ENCODE measurements at regions not wholly inside any gene's neighbourhood (a gene's known extent, or its start where the extent isn't known, plus 50 kb on each side); places are given as distances from the start of the nearest gene placed in this dataset.

- no peak for DNase-seq
These were observed 158.2 kb downstream of the TRIM29 start for GRCh38 chr11:119979701-119980100.

DNA sequence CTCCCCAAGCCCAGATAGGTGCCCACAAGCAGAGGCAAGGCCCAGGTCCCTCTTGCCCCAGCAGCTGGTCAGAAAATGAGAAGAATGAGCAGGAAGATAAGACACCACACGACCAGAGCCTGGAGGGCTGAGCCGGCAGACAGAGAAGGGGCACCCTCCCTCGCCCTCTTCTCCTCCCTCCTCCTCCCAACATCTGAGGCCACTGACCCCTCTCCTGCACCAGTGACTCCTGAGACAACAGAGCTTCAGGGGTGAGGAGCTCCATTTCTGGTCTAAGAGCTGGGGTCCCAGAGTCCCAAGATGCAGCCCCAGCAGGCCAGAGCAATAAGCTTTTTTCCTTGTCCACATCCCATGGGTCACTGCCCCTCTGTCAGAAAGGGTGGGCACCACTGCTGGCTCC, 159.2 kb downstream of the TRIM29 start:
- DNase-seq: no peak

- no peak for DNase-seq
These were observed 160.0 kb downstream of the TRIM29 start for GRCh38 chr11:119977881-119978280.

DNA sequence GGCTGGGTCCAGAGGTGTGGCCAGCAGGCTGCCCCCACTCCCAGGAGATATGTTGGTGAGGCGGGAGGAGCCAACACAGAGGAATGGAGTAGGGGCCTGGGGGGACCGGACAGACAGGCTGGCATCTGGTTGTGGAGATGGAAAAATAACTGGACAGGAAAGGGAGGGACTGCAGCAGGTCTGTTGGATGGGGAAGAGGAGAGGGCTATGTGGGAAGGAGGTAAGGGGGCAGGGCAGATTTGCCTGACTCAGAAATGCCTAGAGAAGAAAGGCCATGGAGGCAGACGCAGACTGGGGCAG, 160.4 kb downstream of the TRIM29 start:
- DNase-seq: no peak

DNA sequence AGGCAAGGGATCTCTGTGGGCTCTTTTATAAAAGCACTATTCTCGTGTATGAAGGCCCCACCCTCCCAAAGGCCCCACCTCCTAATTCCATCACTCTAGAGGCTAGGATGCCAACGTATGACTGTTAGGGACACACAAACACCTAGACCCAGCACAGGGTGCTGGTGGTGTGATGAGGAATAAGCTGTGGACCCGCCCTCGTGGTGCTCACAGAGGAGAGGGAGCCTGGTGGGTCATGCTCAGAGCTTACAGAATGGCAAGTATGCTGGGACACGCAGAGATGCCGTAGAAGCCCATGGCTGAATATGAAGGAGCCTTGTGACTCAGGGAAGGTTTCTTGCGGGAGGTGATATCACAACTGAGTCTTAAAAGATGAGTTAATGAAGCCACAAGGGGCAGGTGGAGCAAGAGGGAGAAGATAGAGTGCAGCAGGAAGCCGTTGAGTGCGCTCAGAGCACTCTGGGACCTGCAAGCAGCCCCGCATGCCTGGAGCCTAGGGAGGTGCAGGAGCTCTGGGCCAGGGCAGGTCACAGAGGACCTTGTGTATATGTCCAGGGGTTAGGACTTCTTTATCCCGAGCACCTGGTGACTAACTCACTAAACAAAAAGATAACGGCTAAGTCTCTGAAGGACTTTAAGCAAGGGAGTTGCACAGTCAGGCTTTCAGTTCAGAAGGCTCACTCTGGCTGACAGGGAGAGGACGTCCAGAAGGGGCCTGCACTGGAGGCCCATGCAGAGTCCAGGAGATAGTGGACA, 160.9 kb downstream of the TRIM29 start:
- DNase-seq: no peak

DNA sequence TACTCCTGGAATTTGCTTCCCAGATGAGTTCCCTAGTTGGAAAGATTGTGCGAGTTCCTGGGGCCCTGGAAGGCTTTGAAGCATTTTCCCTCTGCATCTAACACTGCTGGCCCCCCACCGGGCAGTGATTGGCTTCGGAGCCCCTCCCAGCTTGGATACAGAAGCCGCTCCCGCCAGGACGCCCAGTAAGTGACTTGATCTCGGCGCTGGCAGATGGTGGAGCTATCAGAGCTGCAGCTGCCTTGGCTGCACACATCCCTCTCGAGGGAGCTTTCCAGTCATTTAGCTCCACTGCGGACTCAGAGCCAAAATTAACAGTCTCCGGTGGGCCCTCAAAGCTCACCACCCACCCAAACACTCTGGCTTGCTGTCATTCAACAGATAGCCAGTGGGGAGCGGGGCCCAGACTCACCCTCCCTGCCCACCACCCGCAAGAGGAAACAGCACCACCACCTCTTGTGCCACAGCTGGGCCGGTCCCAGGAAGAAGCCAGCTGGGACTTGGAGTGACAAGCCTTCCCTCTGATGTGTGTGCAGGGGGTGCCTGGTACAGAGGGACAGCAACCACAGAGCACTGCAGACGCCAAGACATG, 162.3 kb downstream of the TRIM29 start:
- no peak for DNase-seq

GRCh38 chr11:119974467-119974866, 163.4 kb downstream of the TRIM29 start:
- DNase-seq: no peak

DNA sequence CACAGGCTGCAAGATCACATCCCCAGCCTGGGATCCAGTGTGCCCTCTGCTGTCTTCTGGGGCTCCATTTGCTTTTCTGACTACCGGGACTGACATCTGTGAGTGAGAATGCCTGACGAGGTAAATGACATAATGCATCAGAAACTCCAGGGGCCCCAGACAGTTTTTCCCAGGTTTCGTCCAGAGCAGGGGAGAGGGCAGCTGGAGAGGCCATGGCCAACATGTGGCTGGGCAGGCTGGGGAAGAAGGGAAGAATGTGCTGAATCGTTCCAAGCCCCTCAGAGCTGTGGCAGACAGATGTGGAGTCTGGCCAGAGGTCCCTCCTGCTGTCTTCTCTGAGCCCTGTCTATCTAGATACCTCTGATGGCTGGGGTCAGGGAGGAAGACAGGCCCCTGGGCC, 163.9 kb downstream of the TRIM29 start:
- DNase-seq: no peak

GRCh38 chr11:119972281-119972680, 165.6 kb downstream of the TRIM29 start:
- no peak for DNase-seq

- no peak for DNase-seq
These were observed 167.2 kb downstream of the TRIM29 start for GRCh38 chr11:119970555-119971304.

- no peak for DNase-seq
These were observed 173.5 kb downstream of the TRIM29 start for GRCh38 chr11:119964136-119965025.

- DNase-seq: no peak
These were observed 180.0 kb downstream of the TRIM29 start for GRCh38 chr11:119957951-119958350.

DNA sequence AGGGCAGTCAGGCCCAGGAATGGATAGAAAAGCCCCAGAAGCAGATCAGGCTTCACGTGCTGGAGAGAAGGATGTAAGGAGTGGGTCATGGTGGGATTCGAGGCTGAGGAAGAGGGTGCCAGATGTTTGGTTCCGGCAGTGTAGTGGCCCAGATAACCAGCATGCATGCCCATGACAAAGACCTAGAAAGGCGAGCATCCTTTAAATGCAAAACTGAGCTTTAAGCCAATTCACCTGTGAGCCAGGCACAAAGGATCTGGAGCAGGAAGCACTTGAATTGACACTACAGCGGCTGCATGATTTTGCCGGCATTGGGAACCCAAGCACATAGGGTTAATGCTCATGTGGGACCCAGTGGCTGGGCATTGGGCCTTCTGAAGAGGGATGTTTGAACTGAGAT, 185.5 kb downstream of the TRIM29 start:
- no peak for DNase-seq

GRCh38 chr11:119943298-119943655, 194.6 kb downstream of the TRIM29 start:
- no peak for DNase-seq

- no peak for DNase-seq
These were observed 195.2 kb downstream of the TRIM29 start for GRCh38 chr11:119942583-119943297.

DNA sequence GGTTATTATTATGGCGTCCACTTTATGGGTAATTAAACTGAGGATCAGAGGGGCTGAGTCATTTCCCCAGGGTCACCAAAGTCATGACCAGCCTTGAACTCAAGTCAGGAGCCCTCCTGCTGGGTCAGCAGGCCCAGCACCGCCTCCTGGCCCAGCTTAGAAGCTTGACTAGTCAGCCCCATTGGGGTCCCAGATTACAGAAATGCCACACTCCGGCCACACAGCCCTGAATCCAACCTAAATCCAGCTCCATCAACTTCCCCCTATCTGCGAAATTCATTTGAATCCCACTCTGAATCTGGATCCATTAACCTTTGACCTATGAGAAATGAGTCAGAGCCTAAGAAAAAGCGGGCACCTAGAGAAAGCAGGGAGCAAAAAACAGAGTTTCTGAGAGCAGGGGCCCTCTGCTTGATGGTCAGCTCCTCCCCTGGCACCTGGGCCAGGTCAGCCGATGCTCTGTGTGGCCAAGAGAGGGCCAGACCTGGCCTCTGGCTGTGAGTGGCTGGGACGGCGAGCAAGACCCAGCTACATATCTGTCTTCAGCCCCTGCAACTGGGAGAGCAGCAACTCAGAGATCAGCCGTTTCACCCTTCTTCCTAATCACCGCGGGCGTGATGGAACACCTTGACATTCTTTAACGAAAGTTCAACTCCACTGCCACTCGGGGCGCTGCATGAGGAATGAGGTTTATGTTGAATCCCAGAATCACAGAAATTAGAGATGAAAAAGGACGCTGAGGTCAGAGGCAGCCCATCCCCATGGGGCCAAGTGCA, 196.1 kb downstream of the TRIM29 start:
- DNase-seq: no peak

DNA sequence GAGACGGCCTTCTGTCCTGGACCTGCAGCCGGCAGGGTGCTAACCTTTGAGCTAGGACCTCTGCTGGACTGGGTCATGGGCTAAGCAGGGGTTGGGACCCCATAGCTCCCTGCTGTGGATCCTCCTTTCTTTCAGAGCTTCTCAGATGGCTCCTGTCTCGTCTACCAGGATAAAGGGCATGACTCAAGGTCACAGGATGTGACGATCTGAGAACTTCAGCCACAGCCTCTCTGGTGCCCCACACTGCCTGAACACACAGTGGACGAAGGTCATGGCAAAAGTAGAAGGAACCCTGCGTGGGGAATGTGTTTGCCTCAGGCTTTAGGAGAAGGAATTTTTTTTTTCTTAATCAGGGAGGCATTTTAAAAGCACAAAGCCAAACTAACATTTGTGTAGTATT, 196.7 kb downstream of the TRIM29 start:
- DNase-seq: no peak

DNA sequence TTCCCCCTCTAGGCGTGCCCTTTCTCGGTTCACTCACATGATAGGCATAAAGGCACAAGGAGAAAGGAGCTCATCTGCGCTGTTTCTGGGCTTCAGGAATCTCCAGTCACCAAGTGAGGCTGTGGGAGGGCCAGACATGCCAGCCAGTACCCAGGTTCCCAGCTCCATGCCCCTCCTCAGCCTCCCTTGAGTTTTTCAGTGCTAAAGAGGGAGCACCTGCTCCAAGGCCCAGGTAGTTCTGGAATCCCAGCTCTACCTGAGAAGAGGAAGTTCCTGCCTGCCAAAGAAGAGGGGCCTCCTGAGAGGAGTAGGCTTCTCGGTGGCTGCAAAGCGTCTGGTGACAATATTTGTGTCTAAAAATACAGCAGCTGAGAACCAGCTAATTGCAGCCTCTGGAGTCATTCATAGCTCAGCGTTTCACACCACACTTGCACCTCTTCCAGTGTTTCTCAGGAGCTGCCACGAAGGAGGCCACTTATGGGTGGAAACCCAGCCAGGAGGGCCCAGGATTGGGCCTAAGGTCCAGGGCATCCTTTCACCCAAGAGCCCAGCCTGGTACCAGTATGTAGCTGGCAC, 197.4 kb downstream of the TRIM29 start:
- no peak for DNase-seq

DNA sequence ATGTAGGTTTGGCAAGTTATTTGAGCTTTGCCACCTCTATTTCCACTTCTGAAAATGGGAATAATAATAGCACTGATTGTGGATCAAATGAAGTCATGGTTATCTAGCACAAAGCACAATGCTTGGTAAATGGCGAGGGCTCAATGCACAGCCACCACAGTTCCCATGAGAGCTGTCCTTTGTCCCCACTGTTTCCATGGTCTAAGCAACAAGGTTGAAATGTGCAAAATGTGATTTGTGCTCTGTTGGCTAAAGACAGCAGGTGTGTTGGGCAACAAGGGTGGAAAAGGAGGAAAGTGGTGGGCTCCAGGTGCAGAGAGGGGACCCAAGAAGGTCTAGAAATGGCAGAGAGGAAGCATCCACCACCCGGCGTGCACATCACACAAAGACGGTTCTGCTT, 200.5 kb downstream of the TRIM29 start:
- DNase-seq: no peak

DNA sequence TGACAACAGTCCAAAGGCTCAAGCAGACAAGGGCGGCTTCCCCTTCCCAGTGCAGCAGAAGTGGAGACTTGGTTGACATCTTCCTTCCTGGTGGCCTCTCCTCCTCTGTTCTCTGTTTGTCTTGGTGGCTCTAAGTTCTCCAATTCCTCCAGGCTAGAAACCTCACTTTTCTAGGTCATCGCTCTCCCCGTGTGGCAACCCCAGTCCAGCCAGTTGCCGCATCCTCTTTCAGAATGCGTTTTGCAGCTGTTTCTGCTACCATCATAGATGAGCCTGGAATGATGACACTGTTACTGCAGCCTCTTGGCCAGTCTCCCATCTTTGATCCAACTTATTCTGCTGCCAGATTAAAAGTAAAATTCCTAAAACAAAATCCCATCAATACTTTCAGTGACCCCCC, 201.5 kb downstream of the TRIM29 start:
- DNase-seq: no peak

GRCh38 chr11:119935349-119935925, 202.5 kb downstream of the TRIM29 start:
- DNase-seq: no peak

All from NCI-H510A (cell line).